ENCODE measurements at regions not wholly inside any gene's neighbourhood (a gene's known extent, or its start where the extent isn't known, plus 50 kb on each side); places are given as distances from the start of the nearest gene placed in this dataset.

DNA sequence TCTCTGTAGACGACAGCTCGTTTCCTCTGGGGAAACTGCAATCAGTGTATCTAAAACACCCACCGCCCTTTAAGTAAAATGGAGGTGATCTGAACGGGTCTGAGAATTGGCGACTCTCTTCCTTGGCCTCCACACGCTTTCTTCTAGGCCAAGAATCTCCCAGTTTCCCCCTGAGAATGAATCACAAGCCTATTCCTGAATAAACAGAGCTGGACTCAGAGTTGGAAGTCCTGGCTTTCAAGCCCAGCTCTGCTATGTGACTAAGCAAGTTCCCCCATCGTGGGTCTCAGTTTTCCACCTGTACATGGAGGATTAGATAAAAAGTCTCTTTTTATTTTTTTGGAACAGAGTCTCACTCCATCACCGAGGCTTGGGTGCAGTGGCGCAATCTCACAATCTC is 200.4 kb downstream of the MN1 start:
- TF ChIP-seq POLR2A (IDR thresholded peaks at IDR 0.05): no peak
- TF ChIP-seq, protein P1, sequence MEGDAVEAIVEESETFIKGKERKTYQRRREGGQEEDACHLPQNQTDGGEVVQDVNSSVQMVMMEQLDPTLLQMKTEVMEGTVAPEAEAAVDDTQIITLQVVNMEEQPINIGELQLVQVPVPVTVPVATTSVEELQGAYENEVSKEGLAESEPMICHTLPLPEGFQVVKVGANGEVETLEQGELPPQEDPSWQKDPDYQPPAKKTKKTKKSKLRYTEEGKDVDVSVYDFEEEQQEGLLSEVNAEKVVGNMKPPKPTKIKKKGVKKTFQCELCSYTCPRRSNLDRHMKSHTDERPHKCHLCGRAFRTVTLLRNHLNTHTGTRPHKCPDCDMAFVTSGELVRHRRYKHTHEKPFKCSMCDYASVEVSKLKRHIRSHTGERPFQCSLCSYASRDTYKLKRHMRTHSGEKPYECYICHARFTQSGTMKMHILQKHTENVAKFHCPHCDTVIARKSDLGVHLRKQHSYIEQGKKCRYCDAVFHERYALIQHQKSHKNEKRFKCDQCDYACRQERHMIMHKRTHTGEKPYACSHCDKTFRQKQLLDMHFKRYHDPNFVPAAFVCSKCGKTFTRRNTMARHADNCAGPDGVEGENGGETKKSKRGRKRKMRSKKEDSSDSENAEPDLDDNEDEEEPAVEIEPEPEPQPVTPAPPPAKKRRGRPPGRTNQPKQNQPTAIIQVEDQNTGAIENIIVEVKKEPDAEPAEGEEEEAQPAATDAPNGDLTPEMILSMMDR (IDR thresholded peaks at IDR 0.05): no peak
- TF ChIP-seq EP300 (IDR thresholded peaks at IDR 0.05): no peak
